ENCODE measurements at regions not wholly inside any gene's neighbourhood (a gene's known extent, or its start where the extent isn't known, plus 50 kb on each side); places are given as distances from the start of the nearest gene placed in this dataset.

DNA sequence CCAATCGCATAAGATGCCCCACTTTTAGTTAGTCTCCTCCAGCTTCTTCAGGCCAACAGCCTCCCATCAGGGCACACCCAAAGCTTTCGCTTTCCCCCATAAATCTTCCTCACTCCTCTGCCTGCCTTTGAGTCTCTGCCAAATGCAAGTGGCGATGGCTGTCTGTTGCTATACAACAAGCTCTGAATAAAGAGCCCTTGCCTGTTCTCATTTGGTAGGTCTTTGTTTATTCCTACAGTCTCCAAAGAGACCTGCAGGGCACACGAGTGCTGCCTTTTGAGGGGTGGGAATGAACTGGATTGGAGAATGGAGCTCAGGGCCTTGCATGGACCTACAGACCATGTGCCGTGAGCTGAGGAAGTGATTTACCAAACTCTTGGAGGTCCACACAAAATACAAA lies 52.2 kb upstream of the SOD3 start:
- H3K4me1 Mint-ChIP-seq (ENCODE audit: low read depth), result peaks cover 1% of the 10 kb centered on the region
- no peak for DNase-seq (ENCODE audit: low spot score, unreplicated experiment)
- TF ChIP-seq, protein P1, sequence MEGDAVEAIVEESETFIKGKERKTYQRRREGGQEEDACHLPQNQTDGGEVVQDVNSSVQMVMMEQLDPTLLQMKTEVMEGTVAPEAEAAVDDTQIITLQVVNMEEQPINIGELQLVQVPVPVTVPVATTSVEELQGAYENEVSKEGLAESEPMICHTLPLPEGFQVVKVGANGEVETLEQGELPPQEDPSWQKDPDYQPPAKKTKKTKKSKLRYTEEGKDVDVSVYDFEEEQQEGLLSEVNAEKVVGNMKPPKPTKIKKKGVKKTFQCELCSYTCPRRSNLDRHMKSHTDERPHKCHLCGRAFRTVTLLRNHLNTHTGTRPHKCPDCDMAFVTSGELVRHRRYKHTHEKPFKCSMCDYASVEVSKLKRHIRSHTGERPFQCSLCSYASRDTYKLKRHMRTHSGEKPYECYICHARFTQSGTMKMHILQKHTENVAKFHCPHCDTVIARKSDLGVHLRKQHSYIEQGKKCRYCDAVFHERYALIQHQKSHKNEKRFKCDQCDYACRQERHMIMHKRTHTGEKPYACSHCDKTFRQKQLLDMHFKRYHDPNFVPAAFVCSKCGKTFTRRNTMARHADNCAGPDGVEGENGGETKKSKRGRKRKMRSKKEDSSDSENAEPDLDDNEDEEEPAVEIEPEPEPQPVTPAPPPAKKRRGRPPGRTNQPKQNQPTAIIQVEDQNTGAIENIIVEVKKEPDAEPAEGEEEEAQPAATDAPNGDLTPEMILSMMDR (IDR thresholded peaks at IDR 0.05; ENCODE audit: unreplicated experiment), result no peak
- H3K27me3 Mint-ChIP-seq, result peaks cover 2% of the 10 kb centered on the region
- H3K36me3 Mint-ChIP-seq (ENCODE audit: insufficient read depth), result no peaks in the 10 kb centered on the region
- H3K4me3 Mint-ChIP-seq (ENCODE audit: low read depth), result no peak overlapping the region
- no peak overlapping the region for H3K27ac Mint-ChIP-seq
- peaks cover 10% of the 10 kb centered on the region for H3K9me3 Mint-ChIP-seq (ENCODE audit: low read depth)

DNA sequence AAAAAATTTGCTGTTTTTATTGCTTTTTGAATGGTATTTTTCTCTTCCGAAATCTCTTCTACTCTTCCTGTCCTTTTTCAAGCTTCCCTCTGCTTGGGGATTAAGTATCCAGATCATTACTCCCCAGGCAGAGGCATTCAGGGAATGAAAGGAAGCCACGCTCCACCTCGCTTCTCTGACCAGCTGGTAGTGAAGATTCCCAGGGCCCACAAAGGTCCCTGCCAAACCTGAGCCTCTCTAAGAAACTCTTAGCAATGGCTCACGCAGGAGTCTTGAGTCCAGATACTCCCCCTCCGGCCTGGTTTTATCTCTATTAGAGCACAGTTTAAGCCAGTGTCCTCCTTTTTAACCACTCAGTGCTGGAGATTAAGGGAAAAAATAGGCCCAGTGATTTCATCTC lies 51.4 kb upstream of the SOD3 start:
- DNase-seq (ENCODE audit: low spot score, unreplicated experiment), result no peak
- no peak overlapping the region for H3K4me3 Mint-ChIP-seq (ENCODE audit: low read depth)
- peaks cover 7% of the 10 kb centered on the region for H3K9me3 Mint-ChIP-seq (ENCODE audit: low read depth)
- peaks cover 2% of the 10 kb centered on the region for H3K27me3 Mint-ChIP-seq
- no peaks in the 10 kb centered on the region for H3K36me3 Mint-ChIP-seq (ENCODE audit: insufficient read depth)
- H3K27ac Mint-ChIP-seq, result no peak overlapping the region
- H3K4me1 Mint-ChIP-seq (ENCODE audit: low read depth), result peaks cover 1% of the 10 kb centered on the region
- TF ChIP-seq, protein P1 (IDR thresholded peaks at IDR 0.05; ENCODE audit: unreplicated experiment), result no peak

DNA sequence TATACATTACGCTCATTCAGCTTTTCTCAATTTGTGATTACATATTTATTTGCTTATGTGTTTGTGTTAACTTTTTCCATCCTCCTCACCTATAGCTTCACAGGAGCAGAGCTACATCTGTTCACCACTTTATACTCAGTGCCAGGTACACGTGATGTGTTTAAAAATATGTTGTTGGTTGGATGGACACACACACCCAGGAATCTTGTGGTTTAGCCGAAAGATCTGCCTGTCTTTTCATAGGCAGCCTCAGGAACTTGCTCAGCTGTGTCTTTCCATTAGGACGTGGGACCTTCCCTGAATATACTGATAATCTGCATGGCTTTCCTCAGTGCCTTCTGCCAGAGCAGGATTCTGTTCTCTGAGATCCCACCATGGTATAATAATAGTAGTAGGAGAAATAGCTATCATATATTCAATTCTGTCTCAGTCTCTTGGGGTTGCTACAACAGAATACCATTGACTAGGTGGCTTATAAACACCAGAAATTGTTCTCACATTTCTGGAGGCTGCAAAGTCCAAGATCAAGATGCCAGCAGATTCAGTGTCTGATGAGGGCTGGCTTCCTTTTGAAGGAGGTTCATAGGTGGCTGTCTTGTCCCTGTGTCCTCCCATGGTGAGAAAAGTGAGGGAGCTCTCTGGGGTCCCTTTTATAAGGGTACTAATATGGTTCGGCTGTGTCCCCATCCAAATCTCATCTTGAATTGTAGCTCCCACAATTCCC lies 50.0 kb upstream of the SOD3 start:
- Mint-ChIP-seq H3K27me3 (peaks cover 2% of the 10 kb centered on the region), H3K36me3 (ENCODE audit: insufficient read depth) (no peaks in the 10 kb centered on the region), H3K4me3 (ENCODE audit: low read depth) (no peak overlapping the region), H3K4me1 (ENCODE audit: low read depth) (peaks cover 1% of the 10 kb centered on the region), H3K9me3 (ENCODE audit: low read depth) (peaks cover 7% of the 10 kb centered on the region), H3K27ac (no peak overlapping the region)
- DNase-seq (ENCODE audit: low spot score, unreplicated experiment), result no peak
- TF ChIP-seq, protein P1 (IDR thresholded peaks at IDR 0.05; ENCODE audit: unreplicated experiment), result no peak

Measured in progenitor cell of endocrine pancreas (in vitro differentiated cells).